Upper lobe of left lung (tissue), 4 donors: ENCODE measurements at regions not wholly inside any gene's neighbourhood (a gene's known extent, or its start where the extent isn't known, plus 50 kb on each side); places are given as distances from the start of the nearest gene placed in this dataset.

Experiments
- POLR2A ChIP-seq, 4 donors: fragments of 450-650 bp; IDR thresholded peaks; one replicate each; pipeline ENCODE4 v1.5.1; 2016 to 2017; ENCODE audit warnings: antibody characterized with exemption in 4 of 4, mild to moderate bottlenecking in 2 of 4
- POLR2AphosphoS5 ChIP-seq, 2 donors: sonication (generic); formaldehyde crosslinking; IDR thresholded peaks; one replicate each; pipeline ENCODE4 v1.5.1; 2017; ENCODE audit warnings: antibody characterized with exemption in 2 of 2
- TF ChIP-seq, protein P1 (sequence below), 6 experiments: fragments of 450-650 bp in 4 of 6; fragments of 200-600 bp in 2 of 6; sonication (generic) in 2 of 6; IDR thresholded peaks; one replicate each; pipeline ENCODE4 v1.5.1; 2016 to 2019; ENCODE audit warnings: antibody characterized with exemption in 6 of 6

DNA sequence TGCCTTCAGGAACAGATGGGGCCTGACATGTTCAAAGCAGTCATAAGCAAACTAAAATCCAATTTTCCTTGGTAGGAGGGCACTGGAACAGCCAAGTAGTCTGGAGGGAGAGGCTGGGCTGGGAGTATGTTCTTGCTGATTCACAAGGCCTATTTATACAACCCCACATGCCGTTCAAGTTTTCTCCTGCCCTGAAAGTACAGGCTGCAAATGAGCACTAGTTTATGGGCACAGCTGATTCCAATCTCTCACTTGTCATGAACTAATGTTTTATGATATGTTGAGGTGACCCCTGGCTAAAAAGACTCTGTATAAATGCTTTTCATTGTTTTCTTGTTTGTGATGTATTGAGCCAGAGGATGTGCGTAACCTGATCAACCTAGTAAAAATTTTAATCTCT is 183.4 kb upstream of the SRD5A2 start:
- TF ChIP-seq, protein P1, sequence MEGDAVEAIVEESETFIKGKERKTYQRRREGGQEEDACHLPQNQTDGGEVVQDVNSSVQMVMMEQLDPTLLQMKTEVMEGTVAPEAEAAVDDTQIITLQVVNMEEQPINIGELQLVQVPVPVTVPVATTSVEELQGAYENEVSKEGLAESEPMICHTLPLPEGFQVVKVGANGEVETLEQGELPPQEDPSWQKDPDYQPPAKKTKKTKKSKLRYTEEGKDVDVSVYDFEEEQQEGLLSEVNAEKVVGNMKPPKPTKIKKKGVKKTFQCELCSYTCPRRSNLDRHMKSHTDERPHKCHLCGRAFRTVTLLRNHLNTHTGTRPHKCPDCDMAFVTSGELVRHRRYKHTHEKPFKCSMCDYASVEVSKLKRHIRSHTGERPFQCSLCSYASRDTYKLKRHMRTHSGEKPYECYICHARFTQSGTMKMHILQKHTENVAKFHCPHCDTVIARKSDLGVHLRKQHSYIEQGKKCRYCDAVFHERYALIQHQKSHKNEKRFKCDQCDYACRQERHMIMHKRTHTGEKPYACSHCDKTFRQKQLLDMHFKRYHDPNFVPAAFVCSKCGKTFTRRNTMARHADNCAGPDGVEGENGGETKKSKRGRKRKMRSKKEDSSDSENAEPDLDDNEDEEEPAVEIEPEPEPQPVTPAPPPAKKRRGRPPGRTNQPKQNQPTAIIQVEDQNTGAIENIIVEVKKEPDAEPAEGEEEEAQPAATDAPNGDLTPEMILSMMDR (IDR thresholded peaks at IDR 0.05), result no peak
- no peak for TF ChIP-seq POLR2A (IDR thresholded peaks at IDR 0.05)
- TF ChIP-seq POLR2AphosphoS5 (IDR thresholded peaks at IDR 0.05), result no peak
